ENCODE measurements at regions not wholly inside any gene's neighbourhood (a gene's known extent, or its start where the extent isn't known, plus 50 kb on each side); places are given as distances from the start of the nearest gene placed in this dataset.

DNA sequence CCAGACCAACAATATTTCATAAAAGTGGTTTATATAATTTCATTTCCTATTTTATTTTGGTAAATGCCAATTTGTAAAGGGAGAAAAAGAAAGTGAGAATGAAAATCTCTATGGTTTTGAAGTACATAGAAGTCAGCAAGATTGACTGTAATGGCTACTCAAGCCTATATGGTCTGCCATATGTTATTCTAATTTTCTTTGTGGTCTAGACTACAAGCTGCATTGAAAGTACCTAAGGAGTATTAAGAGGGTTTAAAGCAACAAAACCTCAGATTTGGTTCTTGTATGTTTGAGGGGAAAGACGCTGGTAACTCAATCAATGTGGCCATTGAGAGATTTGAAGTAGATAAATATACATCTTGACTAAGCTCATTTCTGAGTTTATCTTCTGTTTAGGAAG is 193.5 kb upstream of the EYA4 start:
- H3K27me3 ChIP-seq, result no peaks in the 10 kb centered on the region
- H3K27ac ChIP-seq, result no peak overlapping the region
- H3K4me1 ChIP-seq, result no peaks in the 10 kb centered on the region
- no peaks in the 10 kb centered on the region for H3K9me3 ChIP-seq
- 39 to 50% methylated on average over 1 of the region's 1 CpG for WGBS, 2 donors
- DNase-seq, result no peak
- H3K4me3 ChIP-seq, result no peak overlapping the region
- TF ChIP-seq, protein P1, sequence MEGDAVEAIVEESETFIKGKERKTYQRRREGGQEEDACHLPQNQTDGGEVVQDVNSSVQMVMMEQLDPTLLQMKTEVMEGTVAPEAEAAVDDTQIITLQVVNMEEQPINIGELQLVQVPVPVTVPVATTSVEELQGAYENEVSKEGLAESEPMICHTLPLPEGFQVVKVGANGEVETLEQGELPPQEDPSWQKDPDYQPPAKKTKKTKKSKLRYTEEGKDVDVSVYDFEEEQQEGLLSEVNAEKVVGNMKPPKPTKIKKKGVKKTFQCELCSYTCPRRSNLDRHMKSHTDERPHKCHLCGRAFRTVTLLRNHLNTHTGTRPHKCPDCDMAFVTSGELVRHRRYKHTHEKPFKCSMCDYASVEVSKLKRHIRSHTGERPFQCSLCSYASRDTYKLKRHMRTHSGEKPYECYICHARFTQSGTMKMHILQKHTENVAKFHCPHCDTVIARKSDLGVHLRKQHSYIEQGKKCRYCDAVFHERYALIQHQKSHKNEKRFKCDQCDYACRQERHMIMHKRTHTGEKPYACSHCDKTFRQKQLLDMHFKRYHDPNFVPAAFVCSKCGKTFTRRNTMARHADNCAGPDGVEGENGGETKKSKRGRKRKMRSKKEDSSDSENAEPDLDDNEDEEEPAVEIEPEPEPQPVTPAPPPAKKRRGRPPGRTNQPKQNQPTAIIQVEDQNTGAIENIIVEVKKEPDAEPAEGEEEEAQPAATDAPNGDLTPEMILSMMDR (IDR thresholded peaks at IDR 0.05), result no peak
- no peak for TF ChIP-seq POLR2A (IDR thresholded peaks at IDR 0.05)
- intact Hi-C loops (cut with DNase I), result no loop called here
- no peaks in the 10 kb centered on the region for H3K36me3 ChIP-seq

DNA sequence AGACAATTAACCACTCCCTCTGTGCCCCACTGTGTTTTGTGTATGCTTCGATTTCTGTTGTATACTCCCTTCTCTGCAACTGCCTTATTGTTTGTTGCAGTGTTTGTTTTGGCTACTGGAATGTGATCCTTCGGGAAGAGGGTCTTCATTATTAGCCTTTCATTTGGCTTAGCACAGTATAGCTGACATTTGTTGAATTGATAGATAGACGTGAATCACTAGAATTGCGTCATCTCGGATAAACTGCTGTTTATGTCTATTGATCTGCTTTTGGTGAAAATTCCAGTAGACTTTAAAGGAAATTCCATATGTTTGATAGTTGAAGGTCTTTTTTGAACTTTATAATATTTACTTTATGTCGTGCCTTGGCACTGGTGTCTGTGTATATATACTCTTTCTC is 189.9 kb upstream of the EYA4 start:
- WGBS, 2 donors, result 64 to 65% methylated on average over 6 of the region's 6 CpGs
- no peaks in the 10 kb centered on the region for H3K36me3 ChIP-seq

DNA sequence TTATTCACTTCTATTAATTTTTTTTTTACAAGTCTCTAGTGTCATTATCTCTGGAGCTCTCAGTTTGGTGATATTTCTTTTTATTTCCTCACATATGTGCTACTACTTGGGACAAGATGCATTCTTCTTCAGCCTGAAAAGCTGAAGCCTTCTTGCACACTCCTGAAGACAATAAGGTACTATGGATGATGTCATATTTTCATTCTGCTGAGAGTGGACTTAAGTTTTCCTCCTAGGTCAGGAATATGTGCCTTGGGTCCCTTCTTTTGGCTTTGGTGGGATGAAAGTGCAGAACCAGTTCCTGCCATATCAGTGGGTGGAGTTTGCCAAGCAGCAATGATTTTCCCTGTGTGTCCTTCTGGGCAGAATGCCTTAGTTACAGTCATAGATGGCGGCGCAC is 188.7 kb upstream of the EYA4 start:
- intact Hi-C loops (cut with DNase I), result no loop called here
- 95 to 97% methylated on average over 2 of the region's 2 CpGs for WGBS, 2 donors
- Histone ChIP-seq H3K27me3 (no peaks in the 10 kb centered on the region), H3K9me3 (no peaks in the 10 kb centered on the region), H3K4me1 (no peaks in the 10 kb centered on the region), H3K4me3 (no peak overlapping the region), H3K36me3 (no peaks in the 10 kb centered on the region), H3K27ac (no peak overlapping the region)
- no peak for DNase-seq
- TF ChIP-seq, protein P1 (IDR thresholded peaks at IDR 0.05), result no peak
- no peak for TF ChIP-seq POLR2A (IDR thresholded peaks at IDR 0.05)

More for the DNA sequence above, 189.9 kb upstream of the EYA4 start:
- DNase-seq, result no peak
- intact Hi-C loops (cut with DNase I), result no loop called here
- no peak for TF ChIP-seq POLR2A (IDR thresholded peaks at IDR 0.05)
- TF ChIP-seq, protein P1 (IDR thresholded peaks at IDR 0.05), result no peak
- Histone ChIP-seq H3K4me3 (no peak overlapping the region), H3K27ac (no peak overlapping the region), H3K9me3 (no peaks in the 10 kb centered on the region), H3K27me3 (no peaks in the 10 kb centered on the region), H3K4me1 (no peaks in the 10 kb centered on the region)

DNA sequence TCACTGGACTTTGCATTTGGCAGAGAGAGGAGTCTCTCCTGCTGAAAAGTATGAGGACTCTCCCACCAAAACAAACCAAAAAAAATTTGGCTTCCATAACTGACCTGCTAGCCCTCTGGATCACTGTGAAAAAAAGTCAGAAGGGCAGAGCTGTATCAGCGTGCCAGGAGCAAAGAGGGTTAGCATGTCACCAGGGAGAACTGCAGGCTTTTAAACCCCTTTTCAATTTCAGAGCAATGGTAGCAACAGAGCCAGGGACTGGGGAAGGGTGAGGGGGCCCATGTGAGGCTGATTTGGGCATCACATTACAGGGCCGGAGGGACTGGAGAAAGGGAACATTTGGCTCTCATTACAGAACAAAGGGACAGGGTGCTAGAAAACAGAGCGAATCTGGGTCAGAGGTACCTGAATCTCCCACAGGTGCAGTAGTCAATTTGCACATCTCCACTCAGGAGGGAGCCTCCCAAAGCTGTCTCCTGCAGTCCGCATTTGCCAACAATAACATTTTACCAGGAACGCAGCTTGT is 185.7 kb upstream of the EYA4 start:
- WGBS, 2 donors, result 54 to 59% methylated on average over 5 of the region's 5 CpGs

DNA sequence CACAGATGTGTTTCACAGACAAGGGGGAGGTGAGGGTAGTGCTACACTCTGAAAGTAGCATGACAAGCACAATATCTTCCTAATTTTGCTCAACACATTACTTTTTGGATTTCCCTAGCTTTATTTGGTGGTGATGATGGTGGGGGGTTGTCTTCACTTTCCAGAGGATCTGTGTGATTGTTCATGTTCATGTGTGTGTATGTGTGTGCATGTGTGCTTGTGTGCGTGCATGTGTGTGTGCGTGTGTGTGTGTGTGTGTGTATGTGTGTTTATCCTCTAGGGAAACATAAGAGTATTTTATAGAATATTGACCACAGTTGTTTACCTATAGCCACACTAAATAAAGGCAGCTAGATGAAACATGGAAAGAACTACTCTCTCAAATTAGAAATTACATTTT is 183.8 kb upstream of the EYA4 start:
- Histone ChIP-seq H3K27ac (no peak overlapping the region), H3K36me3 (no peaks in the 10 kb centered on the region), H3K4me1 (no peaks in the 10 kb centered on the region), H3K27me3 (no peaks in the 10 kb centered on the region), H3K9me3 (no peaks in the 10 kb centered on the region), H3K4me3 (no peak overlapping the region)
- intact Hi-C loops (cut with DNase I), result no loop called here
- 78 to 94% methylated on average over 2 of the region's 2 CpGs for WGBS, 2 donors
- no peak for DNase-seq
- TF ChIP-seq, protein P1 (IDR thresholded peaks at IDR 0.05), result no peak
- TF ChIP-seq POLR2A (IDR thresholded peaks at IDR 0.05), result no peak

More for the DNA sequence above, 185.7 kb upstream of the EYA4 start:
- H3K27me3 ChIP-seq, result no peaks in the 10 kb centered on the region
- DNase-seq, result no peak
- H3K9me3 ChIP-seq, result no peaks in the 10 kb centered on the region
- no peak for TF ChIP-seq POLR2A (IDR thresholded peaks at IDR 0.05)
- intact Hi-C loops (cut with DNase I), result no loop called here
- no peaks in the 10 kb centered on the region for H3K36me3 ChIP-seq
- no peak overlapping the region for H3K4me3 ChIP-seq
- no peaks in the 10 kb centered on the region for H3K4me1 ChIP-seq
- no peak overlapping the region for H3K27ac ChIP-seq

DNA sequence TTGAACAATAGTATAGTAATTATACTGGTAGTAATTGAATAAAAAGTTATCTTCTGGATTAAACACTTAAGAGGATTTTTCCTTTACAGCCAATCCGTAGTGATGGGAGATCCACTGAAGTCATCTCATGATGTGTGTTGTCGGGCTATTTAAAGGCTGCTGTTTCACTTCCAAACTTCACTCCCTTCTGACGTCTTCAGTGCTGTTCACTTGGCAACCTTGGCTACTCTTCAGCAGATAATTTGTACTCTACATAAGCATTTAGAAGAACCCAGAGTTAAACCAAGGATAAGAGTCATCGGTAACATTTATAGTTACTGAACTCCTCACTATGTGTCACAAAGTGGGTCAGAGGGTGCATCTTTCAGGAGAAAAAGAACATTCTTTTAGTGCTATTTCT is 179.1 kb upstream of the EYA4 start:
- intact Hi-C loops (cut with DNase I), result no loop called here
- no peaks in the 10 kb centered on the region for H3K36me3 ChIP-seq
- no peak for DNase-seq
- H3K4me1 ChIP-seq, result no peaks in the 10 kb centered on the region
- WGBS, 2 donors, result 55 to 66% methylated on average over 4 of the region's 4 CpGs
- no peak overlapping the region for H3K4me3 ChIP-seq
- TF ChIP-seq, protein P1 (IDR thresholded peaks at IDR 0.05), result no peak
- TF ChIP-seq POLR2A (IDR thresholded peaks at IDR 0.05), result no peak
- H3K9me3 ChIP-seq, result no peaks in the 10 kb centered on the region
- H3K27ac ChIP-seq, result no peak overlapping the region
- H3K27me3 ChIP-seq, result no peaks in the 10 kb centered on the region
